ENCODE measurements at regions not wholly inside any gene's neighbourhood (a gene's known extent, or its start where the extent isn't known, plus 50 kb on each side); places are given as distances from the start of the nearest gene placed in this dataset.

DNA sequence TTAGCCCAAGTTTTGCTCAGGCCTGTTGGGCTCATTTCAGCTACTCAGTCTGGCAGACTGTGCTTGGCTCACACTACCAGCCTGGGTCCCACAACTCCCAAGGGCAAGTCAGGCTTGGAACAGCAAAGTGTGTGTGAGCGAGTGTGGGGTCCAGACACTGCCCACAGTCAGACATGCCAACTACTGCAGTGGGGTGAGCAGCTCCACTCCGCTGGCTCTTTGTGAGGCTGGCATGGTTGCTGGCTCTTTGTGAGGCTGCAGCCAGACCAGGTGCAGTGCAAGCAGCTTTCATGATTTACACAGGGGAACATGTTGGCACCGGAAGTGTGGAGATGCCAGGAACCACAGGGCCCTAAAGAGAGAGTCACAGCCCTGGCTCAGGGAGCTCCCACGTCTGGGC lies 606.7 kb upstream of the FAM174A start:
- no peak overlapping the region for H3K27ac ChIP-seq (ENCODE audit: low read length)
- H3K9ac ChIP-seq (ENCODE audit: low read length), result no peak overlapping the region
- no peak overlapping the region for H2AFZ ChIP-seq (ENCODE audit: low read length)
- no peak overlapping the region for H3K4me2 ChIP-seq (ENCODE audit: low read depth, low read length)
- H3F3A ChIP-seq (ENCODE audit: insufficient read depth, low read length), result no peaks in the 10 kb centered on the region
- no peaks in the 10 kb centered on the region for H3K36me3 ChIP-seq (replicated peaks; ENCODE audit: insufficient read depth, low read length)
- H4K20me1 ChIP-seq (ENCODE audit: insufficient read depth, low read length), result no peaks in the 10 kb centered on the region
- H3K4me3 ChIP-seq (ENCODE audit: low read length), result no peak overlapping the region
- H3K79me2 ChIP-seq (ENCODE audit: low read length), result no peaks in the 10 kb centered on the region
- no peaks in the 10 kb centered on the region for H3K9me2 ChIP-seq (replicated peaks; ENCODE audit: insufficient read depth, low read length)
- H3K9me3 ChIP-seq (replicated peaks; ENCODE audit: insufficient read depth, low read length), result no peaks in the 10 kb centered on the region; the same call in 1 of the 2 replicates
- TF ChIP-seq, protein P1, sequence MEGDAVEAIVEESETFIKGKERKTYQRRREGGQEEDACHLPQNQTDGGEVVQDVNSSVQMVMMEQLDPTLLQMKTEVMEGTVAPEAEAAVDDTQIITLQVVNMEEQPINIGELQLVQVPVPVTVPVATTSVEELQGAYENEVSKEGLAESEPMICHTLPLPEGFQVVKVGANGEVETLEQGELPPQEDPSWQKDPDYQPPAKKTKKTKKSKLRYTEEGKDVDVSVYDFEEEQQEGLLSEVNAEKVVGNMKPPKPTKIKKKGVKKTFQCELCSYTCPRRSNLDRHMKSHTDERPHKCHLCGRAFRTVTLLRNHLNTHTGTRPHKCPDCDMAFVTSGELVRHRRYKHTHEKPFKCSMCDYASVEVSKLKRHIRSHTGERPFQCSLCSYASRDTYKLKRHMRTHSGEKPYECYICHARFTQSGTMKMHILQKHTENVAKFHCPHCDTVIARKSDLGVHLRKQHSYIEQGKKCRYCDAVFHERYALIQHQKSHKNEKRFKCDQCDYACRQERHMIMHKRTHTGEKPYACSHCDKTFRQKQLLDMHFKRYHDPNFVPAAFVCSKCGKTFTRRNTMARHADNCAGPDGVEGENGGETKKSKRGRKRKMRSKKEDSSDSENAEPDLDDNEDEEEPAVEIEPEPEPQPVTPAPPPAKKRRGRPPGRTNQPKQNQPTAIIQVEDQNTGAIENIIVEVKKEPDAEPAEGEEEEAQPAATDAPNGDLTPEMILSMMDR (IDR thresholded peaks at IDR 0.05; ENCODE audit: low read length), result no peak
- H3K27me3 ChIP-seq (replicated peaks; ENCODE audit: insufficient read depth, low read length), result no peaks in the 10 kb centered on the region
- no peaks in the 10 kb centered on the region for H3K4me1 ChIP-seq (ENCODE audit: low read length)
- no peak for DNase-seq

DNA sequence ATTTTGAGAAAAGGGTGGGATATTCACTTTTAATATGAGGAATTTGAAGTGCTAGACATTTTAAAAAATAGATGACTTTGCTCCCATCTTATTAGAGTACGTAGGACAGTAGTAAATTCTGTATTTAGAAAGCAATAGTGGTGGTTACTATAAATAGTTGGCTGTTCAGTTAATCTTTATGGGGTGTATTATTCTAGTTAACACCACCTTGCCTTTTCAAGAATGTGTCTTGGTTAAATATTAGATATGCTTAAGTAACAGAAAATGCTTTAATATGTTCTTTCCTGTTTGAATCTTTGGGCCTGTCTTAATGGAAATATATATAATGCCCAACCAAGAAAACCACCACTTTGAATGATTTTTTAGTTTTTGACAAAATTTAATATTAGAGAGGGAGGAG lies 608.7 kb upstream of the FAM174A start:
- no peaks in the 10 kb centered on the region; the same call in 1 of the 2 replicates for H3K9me3 ChIP-seq (replicated peaks; ENCODE audit: insufficient read depth, low read length)
- TF ChIP-seq, protein P1 (IDR thresholded peaks at IDR 0.05; ENCODE audit: low read length), result no peak
- TF ChIP-seq EZH2 (optimal IDR thresholded peaks at IDR 0.05; ENCODE audit: low read depth, low read length) (no peak), EZH2phosphoT487 (IDR thresholded peaks at IDR 0.05; ENCODE audit: low read length) (no peak)
- no peak for DNase-seq
- no peaks in the 10 kb centered on the region for H3K27me3 ChIP-seq (replicated peaks; ENCODE audit: insufficient read depth, low read length)
- H3K4me3 ChIP-seq (ENCODE audit: low read length), result no peak overlapping the region
- H2AFZ ChIP-seq (ENCODE audit: low read length), result no peak overlapping the region
- H3K9me2 ChIP-seq (replicated peaks; ENCODE audit: insufficient read depth, low read length), result no peaks in the 10 kb centered on the region
- no peak overlapping the region for H3K9ac ChIP-seq (ENCODE audit: low read length)
- H4K20me1 ChIP-seq (ENCODE audit: insufficient read depth, low read length), result no peaks in the 10 kb centered on the region
- no peak overlapping the region for H3K27ac ChIP-seq (ENCODE audit: low read length)
- H3K4me2 ChIP-seq (ENCODE audit: low read depth, low read length), result no peak overlapping the region
- H3K4me1 ChIP-seq (ENCODE audit: low read length), result no peaks in the 10 kb centered on the region
- H3F3A ChIP-seq (ENCODE audit: insufficient read depth, low read length), result no peaks in the 10 kb centered on the region
- no peaks in the 10 kb centered on the region for H3K36me3 ChIP-seq (replicated peaks; ENCODE audit: insufficient read depth, low read length)
- no peaks in the 10 kb centered on the region for H3K79me2 ChIP-seq (ENCODE audit: low read length)

DNA sequence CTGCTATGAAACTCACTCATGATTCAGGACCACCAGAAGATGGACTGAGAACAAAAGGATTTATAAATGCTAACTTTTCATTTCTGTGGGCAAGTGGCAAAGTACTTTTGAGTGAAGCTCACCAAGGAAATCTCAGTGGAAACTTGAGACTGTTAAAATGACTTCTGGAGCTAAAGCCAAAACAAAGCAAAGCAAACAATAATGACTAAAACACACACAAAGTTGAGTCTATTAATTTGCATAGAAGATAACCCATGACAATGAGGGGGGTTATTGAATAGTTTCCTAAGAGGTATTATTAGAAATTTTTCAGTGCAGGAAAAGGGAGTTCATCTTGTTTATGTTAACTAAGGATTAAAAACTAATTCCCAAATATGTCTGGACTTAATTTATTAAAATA lies 612.8 kb upstream of the FAM174A start:
- H3K9ac ChIP-seq (ENCODE audit: low read length), result no peak overlapping the region
- H3K4me1 ChIP-seq (ENCODE audit: low read length), result no peaks in the 10 kb centered on the region
- DNase-seq, result no peak
- H4K20me1 ChIP-seq (ENCODE audit: insufficient read depth, low read length), result no peaks in the 10 kb centered on the region
- TF ChIP-seq EZH2phosphoT487 (IDR thresholded peaks at IDR 0.05; ENCODE audit: low read length) (no peak), EZH2 (optimal IDR thresholded peaks at IDR 0.05; ENCODE audit: low read depth, low read length) (no peak)
- TF ChIP-seq, protein P1 (IDR thresholded peaks at IDR 0.05; ENCODE audit: low read length), result no peak
- no peaks in the 10 kb centered on the region for H3K9me2 ChIP-seq (replicated peaks; ENCODE audit: insufficient read depth, low read length)
- H3K36me3 ChIP-seq (replicated peaks; ENCODE audit: insufficient read depth, low read length), result no peaks in the 10 kb centered on the region
- no peak overlapping the region for H2AFZ ChIP-seq (ENCODE audit: low read length)
- no peaks in the 10 kb centered on the region for H3F3A ChIP-seq (ENCODE audit: insufficient read depth, low read length)
- H3K9me3 ChIP-seq (replicated peaks; ENCODE audit: insufficient read depth, low read length), result no peaks in the 10 kb centered on the region; the same call in 1 of the 2 replicates
- no peaks in the 10 kb centered on the region for H3K79me2 ChIP-seq (ENCODE audit: low read length)
- no peak overlapping the region for H3K4me3 ChIP-seq (ENCODE audit: low read length)
- no peaks in the 10 kb centered on the region for H3K27me3 ChIP-seq (replicated peaks; ENCODE audit: insufficient read depth, low read length)
- H3K27ac ChIP-seq (ENCODE audit: low read length), result no peak overlapping the region
- no peak overlapping the region for H3K4me2 ChIP-seq (ENCODE audit: low read depth, low read length)

Measured in MM.1S (cell line).